NB4 (cell line): ENCODE measurements at regions not wholly inside any gene's neighbourhood (a gene's known extent, or its start where the extent isn't known, plus 50 kb on each side); places are given as distances from the start of the nearest gene placed in this dataset.

ENCODE experiments used
- MYC ChIP-seq: IDR thresholded peaks from 2 replicates; pipeline ENCODE4 v1.6.1; 2011; ENCODE audit warnings: low read depth, low read length
- POLR2A ChIP-seq: IDR thresholded peaks from 2 replicates; pipeline ENCODE4 v1.6.1; 2011; ENCODE audit warnings: mild to moderate bottlenecking; ENCODE audit not compliant: insufficient read length; ENCODE audit errors: extremely low read depth
- TF ChIP-seq, protein P1 (sequence below): IDR thresholded peaks from 2 replicates; pipeline ENCODE4 v1.6.1; 2011; ENCODE audit warnings: low read depth, low read length
- TF ChIP-seq, protein P2 (sequence below): IDR thresholded peaks from one replicate; pipeline ENCODE4 v1.5.1; 2012; ENCODE audit warnings: low read depth, low read length

- TF ChIP-seq, protein P1, sequence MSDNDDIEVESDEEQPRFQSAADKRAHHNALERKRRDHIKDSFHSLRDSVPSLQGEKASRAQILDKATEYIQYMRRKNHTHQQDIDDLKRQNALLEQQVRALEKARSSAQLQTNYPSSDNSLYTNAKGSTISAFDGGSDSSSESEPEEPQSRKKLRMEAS: no peak
- TF ChIP-seq, protein P2, sequence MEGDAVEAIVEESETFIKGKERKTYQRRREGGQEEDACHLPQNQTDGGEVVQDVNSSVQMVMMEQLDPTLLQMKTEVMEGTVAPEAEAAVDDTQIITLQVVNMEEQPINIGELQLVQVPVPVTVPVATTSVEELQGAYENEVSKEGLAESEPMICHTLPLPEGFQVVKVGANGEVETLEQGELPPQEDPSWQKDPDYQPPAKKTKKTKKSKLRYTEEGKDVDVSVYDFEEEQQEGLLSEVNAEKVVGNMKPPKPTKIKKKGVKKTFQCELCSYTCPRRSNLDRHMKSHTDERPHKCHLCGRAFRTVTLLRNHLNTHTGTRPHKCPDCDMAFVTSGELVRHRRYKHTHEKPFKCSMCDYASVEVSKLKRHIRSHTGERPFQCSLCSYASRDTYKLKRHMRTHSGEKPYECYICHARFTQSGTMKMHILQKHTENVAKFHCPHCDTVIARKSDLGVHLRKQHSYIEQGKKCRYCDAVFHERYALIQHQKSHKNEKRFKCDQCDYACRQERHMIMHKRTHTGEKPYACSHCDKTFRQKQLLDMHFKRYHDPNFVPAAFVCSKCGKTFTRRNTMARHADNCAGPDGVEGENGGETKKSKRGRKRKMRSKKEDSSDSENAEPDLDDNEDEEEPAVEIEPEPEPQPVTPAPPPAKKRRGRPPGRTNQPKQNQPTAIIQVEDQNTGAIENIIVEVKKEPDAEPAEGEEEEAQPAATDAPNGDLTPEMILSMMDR: no peak
- TF ChIP-seq POLR2A (no peak), MYC (no peak)
Measured at GRCh38 chr5:98227489-98227888, 546.0 kb upstream of the RGMB start.
